H1 (cell line): ENCODE measurements at regions not wholly inside any gene's neighbourhood (a gene's known extent, or its start where the extent isn't known, plus 50 kb on each side); places are given as distances from the start of the nearest gene placed in this dataset.

Experiments
- ATF3 ChIP-seq: IDR thresholded peaks from 2 replicates; pipeline ENCODE4 v1.6.1; 2011; ENCODE audit warnings: low read depth, mild to moderate bottlenecking, low read length; ENCODE audit not compliant: insufficient read depth
- CTCF ChIP-seq, 3 experiments: IDR thresholded peaks; 1 replicate in 2 of 3; 2 replicates in 1 of 3; pipeline versions ENCODE4 v1.5.1 to v1.6.1; 2011; ENCODE audit warnings: low read length in 3 of 3, mild to moderate bottlenecking in 3 of 3, inconsistent platforms in 2 of 3, low read depth in 1 of 3, moderate library complexity in 1 of 3; ENCODE audit not compliant: insufficient read depth in 1 of 3; ENCODE audit errors: control extremely low read depth in 1 of 3
- EP300 ChIP-seq, 2 experiments: IDR thresholded peaks; 1 replicate in 1 of 2; 2 replicates in 1 of 2; pipeline ENCODE4 v1.6.1; 2011 to 2012; ENCODE audit warnings: low read depth in 2 of 2, low read length in 2 of 2, mild to moderate bottlenecking in 2 of 2, borderline replicate concordance in 1 of 2, inconsistent platforms in 1 of 2, moderate library complexity in 1 of 2
- GABPA ChIP-seq: IDR thresholded peaks from 2 replicates; pipeline ENCODE4 v1.6.1; 2011; ENCODE audit warnings: mild to moderate bottlenecking, low read length, moderate library complexity, borderline replicate concordance; ENCODE audit not compliant: insufficient read depth
- MAX ChIP-seq: IDR thresholded peaks from 2 replicates; pipeline ENCODE4 v1.6.1; 2012; ENCODE audit warnings: inconsistent platforms
- POLR2A ChIP-seq, 2 experiments: IDR thresholded peaks; 1 replicate in 1 of 2; 2 replicates in 1 of 2; pipeline ENCODE4 v1.6.1; 2011; ENCODE audit warnings: low read depth in 2 of 2, low read length in 2 of 2, mild to moderate bottlenecking in 2 of 2; ENCODE audit errors: control extremely low read depth in 1 of 2
- POLR2AphosphoS5 ChIP-seq: IDR thresholded peaks from 2 replicates; pipeline ENCODE4 v1.6.1; 2011; ENCODE audit warnings: low read depth, low read length
- ZNF274 ChIP-seq: IDR thresholded peaks from 2 replicates; pipeline ENCODE4 v1.7.0; 2012; ENCODE audit warnings: low read length, borderline replicate concordance; ENCODE audit errors: extremely low read depth

- no peak for TF ChIP-seq CTCF (IDR thresholded peaks at IDR 0.05; ENCODE audit: control extremely low read depth in 1 of 3, insufficient read depth in 1 of 3, low read depth in 1 of 3, low read length in 3 of 3)
- no peak for TF ChIP-seq EP300 (IDR thresholded peaks at IDR 0.05; ENCODE audit: borderline replicate concordance in 1 of 2, low read depth in 2 of 2, low read length in 2 of 2)
- TF ChIP-seq GABPA, result no peak
- no peak for TF ChIP-seq MAX
- no peak for TF ChIP-seq POLR2A (IDR thresholded peaks at IDR 0.05; ENCODE audit: control extremely low read depth in 1 of 2, low read depth in 2 of 2, low read length in 2 of 2)
- no peak for TF ChIP-seq ATF3
- no peak for TF ChIP-seq ZNF274
- no peak for TF ChIP-seq POLR2AphosphoS5
Observed at GRCh38 chr6:78670802-78671201, 196.5 kb upstream of the IRAK1BP1 start.
